ENCODE measurements at regions not wholly inside any gene's neighbourhood (a gene's known extent, or its start where the extent isn't known, plus 50 kb on each side); places are given as distances from the start of the nearest gene placed in this dataset.
"Not testable (repeated sequence)": the region's sequence is repeated elsewhere in the genome, so short reads cannot be mapped to it uniquely, and the experiment has no call there.

DNA sequence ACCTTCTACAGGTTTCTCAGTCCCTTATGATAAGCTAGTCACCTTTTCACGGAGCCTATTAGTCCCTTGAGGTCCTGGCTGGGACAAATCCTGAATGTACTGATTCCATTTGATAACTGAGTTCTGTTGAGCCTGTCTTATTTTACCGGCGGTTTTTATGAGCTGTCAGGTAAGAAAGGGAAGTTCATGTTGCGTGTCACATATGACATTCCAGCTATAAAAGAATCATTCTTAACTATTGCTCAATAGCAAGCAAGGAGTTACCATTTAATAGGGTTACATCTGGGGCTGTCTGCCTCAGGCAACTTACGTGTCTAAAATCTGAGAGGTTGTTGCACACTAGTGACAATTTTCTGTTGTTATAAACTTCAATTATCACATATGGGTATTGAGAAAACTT, 394.6 kb downstream of the TECRL start:
- DNase-seq (ENCODE audit: low read depth), result no peak

GRCh38 chr4:64001229-64001898, 407.9 kb downstream of the TECRL start:
- DNase-seq (ENCODE audit: low read depth), result peak; percentile 55

- DNase-seq (ENCODE audit: low read depth), result peak; percentile 10
These were observed 409.0 kb downstream of the TECRL start for GRCh38 chr4:64000241-64000640.

- DNase-seq (ENCODE audit: low read depth), result no peak
These were observed 423.0 kb downstream of the TECRL start for GRCh38 chr4:63986253-63986652.

DNA sequence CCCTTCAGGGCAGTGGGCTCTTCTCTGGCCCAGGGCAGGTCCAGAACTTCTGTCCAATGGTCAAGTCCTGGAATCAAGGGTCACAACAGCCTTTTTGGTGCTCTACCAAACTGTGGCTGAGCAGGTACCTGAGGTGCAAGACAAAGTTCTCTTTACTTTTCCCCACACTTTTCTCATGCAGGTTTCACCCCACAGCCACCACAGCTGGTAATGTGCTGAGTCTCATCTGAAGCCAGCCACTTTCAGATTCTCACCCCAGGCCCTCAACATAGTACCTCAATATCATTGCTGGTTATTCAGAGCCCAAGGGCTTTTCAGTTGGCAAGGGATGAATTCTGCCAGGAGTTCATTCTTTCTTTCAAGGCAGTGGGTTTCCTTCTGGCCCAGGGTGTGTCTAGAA, 426.0 kb downstream of the TECRL start:
- no peak for DNase-seq (ENCODE audit: low read depth)

DNA sequence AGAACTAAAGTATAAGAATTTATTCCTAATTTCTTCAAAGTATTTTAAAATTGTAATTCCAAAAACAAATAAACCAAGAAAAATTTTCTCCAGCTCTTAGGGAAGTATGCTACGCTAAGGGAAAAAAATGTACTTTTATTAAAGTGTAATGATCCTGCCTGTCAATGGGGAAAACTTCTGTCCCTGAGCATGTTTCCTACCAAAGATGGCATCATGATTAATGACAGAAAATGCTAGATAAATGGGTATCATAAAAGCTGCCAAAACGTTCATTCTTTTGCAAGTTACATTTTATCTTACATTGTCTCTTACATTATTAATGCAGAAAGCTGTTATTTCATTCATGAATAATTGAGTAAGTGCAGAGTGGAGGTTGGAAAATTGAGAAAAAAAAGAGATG, 443.4 kb downstream of the TECRL start:
- DNase-seq (ENCODE audit: low read depth), result no peak

DNA sequence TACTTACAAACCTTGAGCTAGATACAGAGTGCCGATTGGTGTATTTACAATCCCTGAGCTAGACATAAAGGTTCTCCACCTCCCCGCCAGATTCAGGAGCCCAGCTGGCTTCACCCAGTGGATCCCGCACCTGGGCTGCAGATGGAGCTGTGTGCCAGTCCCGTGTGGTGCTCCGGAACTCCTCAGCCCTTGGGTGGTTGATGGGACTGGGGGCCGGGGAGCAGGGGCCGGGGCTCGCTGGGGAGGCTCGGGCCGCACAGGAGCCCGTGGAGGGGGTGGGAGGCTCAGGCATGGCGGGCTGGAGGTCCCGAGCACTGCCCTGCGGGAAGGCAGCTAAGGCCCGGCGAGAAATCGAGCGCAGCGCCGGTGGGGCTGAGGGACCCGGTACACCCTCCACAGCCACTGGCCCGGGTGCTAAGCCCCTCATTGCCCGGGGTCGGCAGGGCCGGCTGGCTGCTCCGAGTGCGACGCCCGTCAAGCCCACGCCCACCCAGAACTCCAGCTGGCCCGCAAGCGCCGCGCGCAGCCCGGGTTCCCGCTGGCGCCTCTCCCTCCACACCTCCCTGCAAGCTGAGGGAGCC, 466.5 kb downstream of the TECRL start:
- DNase-seq (ENCODE audit: low read depth), result not testable (repeated sequence)

- peak; percentile 51 for DNase-seq (ENCODE audit: low read depth)
These were observed 471.3 kb downstream of the TECRL start for GRCh38 chr4:63937961-63938360.

DNA sequence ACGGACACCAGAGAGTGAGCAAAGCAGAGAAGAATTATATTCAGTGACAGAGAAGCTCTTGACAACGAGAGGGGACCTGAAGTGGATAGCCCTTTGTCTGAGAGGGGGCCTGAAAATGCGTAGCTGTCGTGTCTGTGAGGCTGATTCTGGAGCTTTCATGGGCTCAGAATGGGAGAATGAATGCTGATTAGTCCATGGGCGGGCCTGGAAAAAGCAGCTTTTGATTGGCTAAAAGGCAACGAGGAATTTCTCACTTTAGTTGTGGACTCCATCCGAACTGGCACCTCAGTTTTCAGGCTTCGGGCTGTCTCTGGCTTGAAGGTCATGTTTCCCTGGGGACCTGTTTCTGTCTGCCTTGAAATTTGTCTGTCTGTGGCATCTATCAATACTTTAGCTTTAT, 487.1 kb downstream of the TECRL start:
- DNase-seq (ENCODE audit: low read depth), result peak; percentile 17

DNA sequence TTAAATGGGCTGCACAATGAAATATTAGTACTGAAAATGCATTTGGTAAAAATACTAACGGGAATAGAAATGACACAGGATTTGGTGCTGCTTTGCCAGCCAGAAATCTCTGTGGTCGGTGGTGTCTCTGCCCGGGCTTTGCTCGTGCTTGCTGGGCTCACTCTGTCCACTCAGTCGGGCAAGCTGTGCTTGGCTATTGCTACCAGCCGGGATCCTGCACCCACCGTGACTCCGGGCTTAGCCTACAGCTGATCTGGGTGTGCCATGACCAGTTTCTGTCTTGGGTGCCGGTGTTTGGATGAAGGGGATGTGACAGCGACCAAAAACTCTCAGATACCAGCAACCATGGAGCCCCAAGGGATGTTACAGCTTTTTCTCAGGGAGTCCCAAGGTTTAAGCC, 487.7 kb downstream of the TECRL start:
- peak; percentile 8 for DNase-seq (ENCODE audit: low read depth)

DNA sequence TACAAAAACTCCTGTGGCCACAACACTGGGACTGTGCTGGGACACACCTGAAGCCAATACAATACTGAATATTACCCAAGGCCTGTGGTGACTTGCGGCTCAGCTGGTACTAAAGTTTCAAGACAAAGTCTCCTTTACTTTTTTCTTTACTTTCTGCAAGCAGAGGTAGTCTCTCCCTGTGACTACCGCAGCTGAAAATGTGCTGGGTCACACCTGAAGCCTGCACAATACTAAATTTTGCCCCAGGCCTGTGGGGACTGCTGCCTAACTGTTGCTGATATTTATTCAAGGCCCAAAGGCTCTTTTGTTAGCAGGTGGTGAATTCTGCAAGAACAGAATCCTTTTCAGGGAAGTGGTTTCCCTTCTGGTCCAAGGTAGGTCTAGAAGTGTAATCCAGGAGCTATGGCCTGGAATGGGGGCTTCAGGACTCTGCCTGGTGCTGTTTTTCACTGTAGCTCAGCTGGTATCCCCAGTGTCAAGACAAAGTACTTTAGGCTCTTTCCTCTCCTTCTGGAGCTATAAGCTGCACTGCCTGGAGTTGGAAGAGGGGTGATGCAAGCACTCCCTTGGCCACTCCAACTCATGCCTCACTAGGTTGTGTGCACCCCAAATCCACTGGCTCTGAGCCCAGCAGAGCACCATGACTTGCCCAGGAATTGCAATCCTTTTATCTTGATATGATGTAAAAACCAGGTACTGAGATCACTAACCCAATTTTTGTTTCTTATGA, 489.4 kb downstream of the TECRL start:
- no peak for DNase-seq (ENCODE audit: low read depth)

GRCh38 chr4:63906660-63907183, 502.5 kb downstream of the TECRL start:
- no peak for DNase-seq (ENCODE audit: low read depth)

- no peak for DNase-seq (ENCODE audit: low read depth)
These were observed 505.0 kb downstream of the TECRL start for GRCh38 chr4:63904201-63904600.

DNA sequence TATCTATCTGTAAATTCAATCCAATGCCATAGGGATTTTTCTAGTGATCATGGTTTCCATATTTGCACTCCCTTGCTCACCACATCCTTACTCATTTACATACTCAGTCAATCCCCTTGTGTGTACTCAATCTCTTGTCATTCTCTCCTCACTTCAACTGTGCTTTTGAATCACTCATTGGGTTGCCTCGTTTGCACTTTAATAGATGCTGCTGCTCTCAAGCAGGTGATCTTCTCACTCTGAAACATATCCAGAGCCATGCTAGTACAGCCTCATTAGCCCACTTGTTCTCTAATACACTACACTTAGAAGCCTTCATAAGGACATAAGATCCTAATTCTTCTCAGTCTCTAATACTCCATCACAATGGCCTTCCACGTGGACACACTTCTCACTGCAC, 507.9 kb downstream of the TECRL start:
- no peak for DNase-seq (ENCODE audit: low read depth)

GRCh38 chr4:63898961-63899360, 510.3 kb downstream of the TECRL start:
- DNase-seq (ENCODE audit: low read depth), result no peak

- no peak for DNase-seq (ENCODE audit: low read depth)
These were observed 515.1 kb downstream of the TECRL start for GRCh38 chr4:63894161-63894560.

DNA sequence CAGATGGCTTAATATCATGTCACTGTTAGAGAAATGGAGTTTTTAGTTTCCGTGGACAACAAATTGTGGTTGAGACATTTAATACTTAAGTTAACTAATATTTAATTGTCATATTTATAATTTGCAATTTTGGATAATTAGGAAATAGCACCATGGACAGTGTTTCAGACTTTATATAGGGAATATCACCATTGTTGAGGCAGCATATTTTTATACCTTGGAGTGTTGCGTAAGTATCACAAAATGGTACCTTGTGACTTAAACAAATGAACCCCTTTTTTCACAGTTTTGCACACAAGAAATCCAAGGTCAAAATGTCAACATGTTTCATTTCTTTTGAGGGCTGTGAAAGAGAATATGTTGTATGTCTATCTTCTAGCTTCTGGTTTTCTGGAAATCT, 539.9 kb downstream of the TECRL start:
- no peak for DNase-seq (ENCODE audit: low read depth)

GRCh38 chr4:63851496-63851895, 557.8 kb downstream of the TECRL start:
- no peak for DNase-seq (ENCODE audit: low read depth)

DNA sequence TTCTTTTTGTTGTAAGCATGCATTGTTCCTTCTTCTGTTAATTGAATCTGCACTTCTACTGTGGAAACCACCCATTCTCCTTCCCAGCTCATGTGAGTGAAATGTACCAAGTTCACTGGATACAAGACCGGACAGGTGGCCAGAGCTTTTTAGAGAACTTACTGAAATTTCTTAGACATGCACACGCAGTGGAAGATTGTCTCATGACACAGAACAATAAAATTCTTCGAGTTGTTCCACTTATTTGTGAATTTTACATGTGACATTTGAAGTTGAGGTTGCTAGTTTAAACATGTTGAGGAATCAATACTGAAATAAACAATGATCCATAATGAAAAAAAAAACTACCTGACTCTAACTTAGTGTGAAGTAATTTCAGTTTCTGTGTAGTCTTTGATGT, 568.0 kb downstream of the TECRL start:
- no peak for DNase-seq (ENCODE audit: low read depth)

GRCh38 chr4:63831590-63832155, 577.6 kb downstream of the TECRL start:
- no peak for DNase-seq (ENCODE audit: low read depth)

DNA sequence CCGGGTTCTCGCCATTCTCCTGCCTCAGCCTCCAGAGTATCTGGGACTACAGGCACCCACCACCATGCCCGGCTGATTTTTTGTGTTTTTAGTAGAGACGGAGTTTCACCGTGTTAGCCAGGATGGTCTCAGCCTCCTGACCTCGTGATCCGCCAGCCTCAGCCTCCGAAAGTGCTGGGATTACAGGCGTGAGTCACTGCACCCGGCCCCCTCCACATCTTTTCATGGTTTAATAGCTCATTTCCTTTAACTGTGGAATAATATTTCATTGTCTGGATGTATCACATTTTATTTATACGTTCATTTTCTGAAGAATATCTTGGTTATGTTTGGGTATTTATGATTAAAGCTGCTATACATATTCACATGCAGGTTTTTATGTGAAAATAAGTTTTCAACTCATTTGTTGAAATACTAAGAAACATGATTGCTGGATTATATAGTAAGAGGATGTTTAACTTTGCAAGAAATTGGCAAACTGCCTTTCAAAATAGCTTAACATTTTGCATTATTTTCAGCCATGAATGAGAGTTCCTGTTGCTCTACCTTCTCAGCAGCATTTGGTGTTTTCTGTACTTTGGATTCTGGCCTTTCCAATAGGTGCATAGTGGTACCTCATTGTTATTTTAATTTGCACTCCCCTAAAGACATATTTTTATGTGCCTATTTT, 591.9 kb downstream of the TECRL start:
- peak; percentile 1 for DNase-seq (ENCODE audit: low read depth)

Data from ELR (cell line).